ENCODE measurements at regions not wholly inside any gene's neighbourhood (a gene's known extent, or its start where the extent isn't known, plus 50 kb on each side); places are given as distances from the start of the nearest gene placed in this dataset.

GRCh38 chr20:53837126-53837826 is 233.1 kb downstream of the BCAS1 start:
- DNase-seq (ENCODE audit: low spot score) = no peak

- DNase-seq (ENCODE audit: low spot score) = no peak
Measured at GRCh38 chr20:53834749-53835148, 235.6 kb downstream of the BCAS1 start.

GRCh38 chr20:53834062-53834442 is 236.3 kb downstream of the BCAS1 start:
- DNase-seq (ENCODE audit: low spot score) = no peak

GRCh38 chr20:53833333-53834061 is 236.9 kb downstream of the BCAS1 start:
- DNase-seq (ENCODE audit: low spot score) = no peak

GRCh38 chr20:53832499-53832898 is 237.9 kb downstream of the BCAS1 start:
- DNase-seq (ENCODE audit: low spot score) = no peak

GRCh38 chr20:53831812-53832211 is 238.2 kb upstream of the ZNF217 start:
- no peak for DNase-seq (ENCODE audit: low spot score)

GRCh38 chr20:53831228-53831627 is 237.6 kb upstream of the ZNF217 start:
- no peak for DNase-seq (ENCODE audit: low spot score)

- no peak for DNase-seq (ENCODE audit: low spot score)
Measured at GRCh38 chr20:53829724-53830521, 236.3 kb upstream of the ZNF217 start.

GRCh38 chr20:53829255-53829723 is 235.7 kb upstream of the ZNF217 start:
- DNase-seq (ENCODE audit: low spot score) = no peak

- DNase-seq (ENCODE audit: low spot score) = no peak
Measured at GRCh38 chr20:53828682-53829254, 235.1 kb upstream of the ZNF217 start.

- DNase-seq (ENCODE audit: low spot score) = no peak
Measured at GRCh38 chr20:53828088-53828681, 234.5 kb upstream of the ZNF217 start.

GRCh38 chr20:53827292-53828087 is 233.9 kb upstream of the ZNF217 start:
- DNase-seq (ENCODE audit: low spot score) = no peak

GRCh38 chr20:53826597-53827291 is 233.1 kb upstream of the ZNF217 start:
- DNase-seq (ENCODE audit: low spot score) = no peak

- DNase-seq (ENCODE audit: low spot score) = no peak
Measured at GRCh38 chr20:53826090-53826489, 232.5 kb upstream of the ZNF217 start.

- DNase-seq (ENCODE audit: low spot score) = no peak
Measured at GRCh38 chr20:53825282-53825681, 231.6 kb upstream of the ZNF217 start.

GRCh38 chr20:53824779-53825178 is 231.1 kb upstream of the ZNF217 start:
- DNase-seq (ENCODE audit: low spot score) = no peak

GRCh38 chr20:53823121-53823764 is 229.6 kb upstream of the ZNF217 start:
- DNase-seq (ENCODE audit: low spot score) = no peak

- DNase-seq (ENCODE audit: low spot score) = no peak
Measured at GRCh38 chr20:53822534-53822933, 228.9 kb upstream of the ZNF217 start.

GRCh38 chr20:53819973-53820451 is 226.4 kb upstream of the ZNF217 start:
- no peak for DNase-seq (ENCODE audit: low spot score)
